SH-SY5Y (cell line): ENCODE measurements at regions not wholly inside any gene's neighbourhood (a gene's known extent, or its start where the extent isn't known, plus 50 kb on each side); places are given as distances from the start of the nearest gene placed in this dataset.

Experiments used
- GATA2 ChIP-seq: IDR thresholded peaks from 2 replicates; pipeline ENCODE4 v1.6.1; 2011; ENCODE audit warnings: mild to moderate bottlenecking, low read depth, low read length
- GATA3 ChIP-seq: IDR thresholded peaks from 2 replicates; pipeline ENCODE4 v1.6.1; 2011; ENCODE audit warnings: low read depth, mild to moderate bottlenecking, low read length, moderate library complexity

DNA sequence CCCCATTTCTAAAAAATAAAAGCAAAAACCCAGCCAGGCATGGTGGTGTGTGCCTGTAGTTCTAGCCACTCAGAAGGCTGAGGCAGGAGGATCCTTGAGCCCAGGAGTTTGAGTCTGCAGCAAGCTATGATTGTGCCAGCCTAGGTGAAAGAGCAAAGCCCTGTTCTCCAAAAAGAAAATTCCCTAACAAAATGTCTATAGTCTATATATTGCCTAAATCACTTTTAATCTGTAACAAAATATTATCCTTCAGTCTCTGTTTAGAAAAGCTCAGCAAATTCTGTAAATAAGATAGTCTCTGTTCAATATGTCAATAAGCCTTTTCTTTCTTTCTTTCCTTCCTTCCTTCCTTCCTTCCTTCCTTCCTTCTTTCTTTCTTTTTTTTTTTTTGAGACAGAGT, 75.8 kb upstream of the ZFP64 start:
- TF ChIP-seq GATA3 (no peak), GATA2 (no peak)
